ENCODE measurements at regions not wholly inside any gene's neighbourhood (a gene's known extent, or its start where the extent isn't known, plus 50 kb on each side); places are given as distances from the start of the nearest gene placed in this dataset.

GRCh38 chr17:14833201-14833785, 431.8 kb downstream of the PMP22 start:
- no peak for TF ChIP-seq POLR2A (IDR thresholded peaks at IDR 0.05)
- TF ChIP-seq CTCF (IDR thresholded peaks at IDR 0.05) = no peak
